Skeletal muscle cell (primary cell): ENCODE measurements at regions not wholly inside any gene's neighbourhood (a gene's known extent, or its start where the extent isn't known, plus 50 kb on each side); places are given as distances from the start of the nearest gene placed in this dataset.

ENCODE experiments used
- DNase-seq: peaks from one replicate; pipeline ENCODE4 v3.0.0-alpha.2; 2010; ENCODE audit warnings: low read depth
- H3K4me3 ChIP-seq: 2 replicates; pipeline ENCODE4 v1.5.1; 2011; ENCODE audit warnings: low read depth, mild to moderate bottlenecking, control low read depth, low read length, moderate library complexity

DNA sequence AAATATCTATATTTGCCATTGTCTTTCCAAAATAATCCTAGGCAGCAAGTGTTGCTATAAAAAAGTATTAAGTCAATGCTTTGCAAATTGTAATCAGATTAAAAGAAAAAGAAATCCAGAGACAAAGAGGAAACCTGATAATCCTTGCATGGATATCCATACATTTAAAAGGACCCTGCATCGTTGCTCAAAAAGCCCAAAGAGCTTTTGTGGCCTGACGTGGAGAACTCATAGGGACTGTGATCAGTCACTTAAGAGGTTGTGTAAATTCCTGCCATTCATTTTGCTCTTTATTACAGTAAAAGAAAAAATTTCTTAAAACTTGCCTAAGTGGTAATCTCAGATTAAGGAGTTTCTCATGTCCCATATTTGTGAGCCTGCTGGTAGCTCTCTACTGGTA lies 392.6 kb downstream of the C12orf75 start:
- no peak overlapping the region for H3K4me3 ChIP-seq
- no peak for DNase-seq

DNA sequence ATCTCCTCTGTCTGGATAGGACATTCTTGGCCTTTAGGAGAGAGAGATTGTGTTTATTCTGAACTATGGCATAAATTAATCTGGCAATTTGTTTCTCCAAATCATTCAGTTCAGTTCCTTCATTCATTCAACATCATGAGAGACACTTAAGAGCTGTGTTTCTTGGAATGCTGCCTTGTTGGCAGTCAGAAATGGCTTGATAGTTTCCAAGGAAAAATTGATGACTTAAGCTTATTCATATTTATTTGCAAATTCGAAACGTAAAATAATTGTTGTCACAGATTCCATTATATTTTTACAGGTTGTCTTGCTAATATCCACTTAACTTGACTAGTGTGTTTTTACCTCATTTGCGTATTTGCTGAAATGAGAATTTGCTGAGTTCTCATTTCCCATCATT lies 393.0 kb downstream of the C12orf75 start:
- no peak for DNase-seq
- no peak overlapping the region for H3K4me3 ChIP-seq

DNA sequence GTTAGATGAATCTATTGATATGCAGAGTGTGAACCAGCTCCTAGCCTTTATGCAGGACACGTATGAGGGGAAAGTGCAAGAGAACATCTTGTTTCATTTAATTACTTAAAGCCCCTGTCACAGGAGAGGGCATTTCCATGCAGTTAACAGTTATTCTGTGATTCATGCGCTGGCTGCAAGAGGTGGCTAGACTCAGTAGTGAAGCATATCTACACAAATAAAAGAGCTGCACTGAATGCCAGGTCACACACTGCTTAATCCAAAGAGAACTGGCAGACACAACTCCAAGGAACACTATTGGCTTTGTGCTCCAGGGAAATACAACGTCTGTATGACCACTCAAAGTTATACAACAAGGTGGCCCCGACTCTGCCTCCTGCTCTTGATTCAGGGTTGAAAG lies 394.1 kb downstream of the C12orf75 start:
- DNase-seq, result no peak
- no peak overlapping the region for H3K4me3 ChIP-seq

DNA sequence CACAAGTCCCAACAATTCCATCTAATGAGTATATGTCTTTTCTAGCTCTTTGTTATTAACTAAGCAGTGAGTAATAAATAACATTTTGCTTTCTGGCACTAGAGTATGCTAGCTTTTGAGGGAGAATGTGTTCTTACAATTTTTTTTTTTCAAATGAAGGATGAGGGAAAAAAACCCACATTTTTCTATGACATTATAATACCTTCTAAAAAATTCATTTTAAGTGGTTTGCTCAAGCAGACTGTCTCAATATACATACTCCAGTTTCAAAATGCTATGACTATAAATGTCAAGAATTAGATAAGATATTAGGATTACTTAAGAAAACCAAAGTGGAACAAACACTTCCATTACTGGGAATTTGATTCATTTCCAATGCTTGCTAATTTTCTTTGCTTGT lies 394.6 kb downstream of the C12orf75 start:
- H3K4me3 ChIP-seq, result no peak overlapping the region
- DNase-seq, result no peak

DNA sequence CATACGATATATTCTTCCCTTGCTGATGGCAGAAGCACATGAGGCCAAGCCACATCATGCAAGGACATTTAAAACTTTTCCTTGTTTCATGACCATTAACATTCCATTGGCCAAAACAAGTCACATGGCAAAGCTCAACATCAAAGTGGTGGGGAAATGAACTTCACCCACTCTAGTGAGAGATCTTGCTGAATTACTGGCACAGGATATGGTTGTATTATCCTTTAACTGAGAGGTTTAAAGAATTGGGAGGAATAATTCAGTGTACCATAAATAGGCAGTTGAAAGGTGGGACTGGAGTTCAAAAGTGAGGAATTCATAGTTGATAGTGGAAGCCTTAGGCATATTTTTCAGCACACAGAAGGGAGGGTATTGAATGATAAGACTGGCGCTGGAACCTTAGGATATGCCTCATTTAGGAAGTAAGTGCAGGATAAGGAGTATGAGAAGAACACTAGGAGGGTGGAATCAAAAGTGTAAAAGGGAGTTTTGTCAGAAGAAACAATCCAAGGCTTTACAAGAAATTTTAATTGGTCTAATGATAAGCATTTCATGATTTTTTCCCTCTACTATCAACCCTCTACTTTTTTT lies 398.8 kb downstream of the C12orf75 start:
- H3K4me3 ChIP-seq, result no peak overlapping the region
- DNase-seq, result no peak

DNA sequence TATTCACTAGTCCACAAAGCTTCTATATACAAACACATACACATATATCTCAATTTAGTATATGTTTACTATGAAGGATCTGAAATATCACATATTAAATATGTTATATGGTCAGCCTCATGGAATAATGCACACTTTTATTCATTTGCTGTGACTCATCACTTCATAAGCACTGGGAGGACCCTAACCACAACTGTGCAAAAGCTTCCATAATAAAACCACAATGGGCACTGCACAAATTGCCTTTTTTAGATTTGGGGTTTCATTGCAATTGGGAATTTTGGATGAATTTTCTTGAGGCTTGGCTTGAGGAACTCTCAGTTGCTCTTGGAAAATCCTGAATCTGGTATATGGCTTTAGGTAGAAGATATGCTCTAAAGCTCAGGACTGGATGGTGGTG lies 399.4 kb downstream of the C12orf75 start:
- no peak for DNase-seq
- H3K4me3 ChIP-seq, result no peak overlapping the region

GRCh38 chr12:105733579-105733978 lies 403.1 kb downstream of the C12orf75 start:
- no peak for DNase-seq
- H3K4me3 ChIP-seq, result no peak overlapping the region

DNA sequence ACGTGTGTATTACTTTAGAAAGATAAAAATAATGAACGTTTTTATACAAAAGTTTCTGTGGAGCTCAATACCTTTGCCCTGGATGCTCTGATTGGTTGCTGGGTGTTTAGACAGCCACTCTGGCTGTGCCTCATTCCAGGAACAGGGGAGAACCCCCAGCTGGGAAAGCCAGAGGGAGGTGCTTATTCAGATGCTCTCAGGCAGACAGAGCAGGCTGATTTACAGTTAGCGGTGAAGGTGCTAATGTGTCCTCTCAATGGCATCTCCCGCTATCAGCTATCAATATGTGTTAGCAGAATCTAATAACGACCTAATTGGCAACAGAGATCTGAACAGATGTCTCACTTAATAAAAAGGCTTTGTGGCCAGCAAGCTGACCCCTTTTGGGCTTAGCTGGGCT lies 402.3 kb downstream of the NUAK1 start:
- DNase-seq, result no peak
- H3K4me3 ChIP-seq, result no peak overlapping the region

DNA sequence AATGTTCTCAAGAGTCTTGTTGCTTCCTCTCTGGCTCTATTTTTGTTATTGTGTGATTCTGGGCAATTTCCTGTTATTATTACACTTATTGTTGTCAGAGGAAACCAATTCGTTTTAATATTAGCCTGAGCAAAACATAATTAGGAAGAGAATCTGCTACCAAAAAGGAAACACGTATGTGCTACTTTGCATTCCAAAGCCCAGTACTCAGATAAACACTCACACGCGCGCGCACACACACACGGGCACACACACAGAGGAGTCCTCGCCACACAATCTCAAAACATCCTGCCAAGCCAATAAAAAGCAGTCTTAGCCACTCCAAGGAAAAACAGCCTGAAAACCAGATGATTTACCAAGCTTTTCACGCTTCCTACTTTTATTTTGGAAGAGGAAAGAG lies 400.7 kb downstream of the NUAK1 start:
- no peak for DNase-seq
- no peak overlapping the region for H3K4me3 ChIP-seq

DNA sequence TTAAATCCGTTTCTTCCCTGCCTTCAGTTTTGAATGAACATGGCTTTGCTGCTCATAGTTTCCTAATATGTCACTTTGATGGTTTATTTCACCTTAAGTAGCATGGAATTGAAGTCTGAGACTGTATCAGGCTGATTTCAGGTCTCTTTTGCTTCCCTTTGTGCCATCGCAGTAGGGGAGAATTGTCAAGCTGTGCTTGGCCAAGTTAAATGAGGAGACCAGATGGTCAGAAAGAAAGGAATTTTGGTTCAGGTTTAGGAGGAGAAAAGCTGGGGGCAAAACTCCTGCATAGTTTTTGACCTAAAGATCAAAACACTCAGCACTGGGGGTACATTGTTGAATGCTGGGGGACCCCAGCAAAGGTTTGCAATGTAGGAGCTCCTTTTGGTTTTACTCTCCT lies 398.4 kb downstream of the NUAK1 start:
- no peak overlapping the region for H3K4me3 ChIP-seq
- DNase-seq, result no peak

- DNase-seq, result peak; percentile 27
- H3K4me3 ChIP-seq, result no peak overlapping the region
These were observed 397.6 kb downstream of the NUAK1 start for GRCh38 chr12:105740970-105741725.

GRCh38 chr12:105741786-105742566 lies 396.8 kb downstream of the NUAK1 start:
- DNase-seq, result peak; percentile 82
- no peak overlapping the region for H3K4me3 ChIP-seq

GRCh38 chr12:105742567-105742874 lies 396.2 kb downstream of the NUAK1 start:
- DNase-seq, result no peak

DNA sequence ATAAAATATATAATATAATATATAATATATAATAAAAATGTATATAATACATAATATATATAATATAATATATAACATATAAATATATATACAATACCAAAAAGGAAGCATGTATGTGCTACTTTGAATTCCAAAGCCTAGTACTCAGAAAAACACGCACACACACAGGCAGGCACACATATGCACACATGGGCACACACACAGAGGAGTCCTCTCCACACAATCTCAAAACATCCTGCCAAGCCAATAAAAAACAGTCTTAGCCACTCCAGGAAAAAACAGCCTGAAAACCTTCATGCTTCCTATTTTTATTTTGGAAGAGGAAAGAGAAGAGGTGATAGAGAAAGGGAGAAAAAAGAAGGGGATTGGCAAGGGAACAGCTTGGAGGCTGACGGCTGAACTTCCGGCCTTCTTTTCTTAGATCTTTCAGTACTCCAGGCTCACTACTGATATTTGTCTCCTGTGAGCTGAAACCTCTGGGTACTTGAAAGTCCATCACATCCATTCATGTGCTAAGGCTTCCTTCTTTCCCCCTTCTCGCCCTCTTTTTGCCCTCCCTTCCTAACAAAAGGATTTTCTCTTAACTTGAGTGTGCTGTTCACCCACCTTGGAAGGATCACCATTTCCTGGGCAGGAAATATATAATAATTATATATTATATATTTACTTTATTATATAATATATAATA lies 394.2 kb downstream of the NUAK1 start:
- no peak overlapping the region for H3K4me3 ChIP-seq
- no peak for DNase-seq

More at GRCh38 chr12:105742567-105742874, 396.2 kb downstream of the NUAK1 start:
- H3K4me3 ChIP-seq, result no peak overlapping the region

DNA sequence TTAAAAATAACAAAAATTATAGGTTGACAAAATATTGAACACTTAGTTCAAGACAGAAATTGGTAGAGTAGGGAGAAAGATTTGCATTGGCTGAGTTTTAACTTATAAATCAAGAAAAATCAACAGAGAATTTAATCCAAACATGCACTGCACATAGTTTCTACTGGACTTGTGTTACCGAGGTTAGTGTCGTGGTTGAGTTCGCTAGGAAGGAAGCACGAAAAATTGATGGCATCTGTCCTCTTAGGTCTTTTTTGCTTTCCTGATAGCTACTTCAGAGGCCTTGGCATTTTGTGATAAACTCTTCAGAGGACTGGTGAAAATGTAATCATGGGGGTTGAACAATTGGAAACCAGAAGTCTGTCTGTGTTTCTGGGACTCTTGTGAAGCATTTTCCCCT lies 392.9 kb downstream of the NUAK1 start:
- no peak overlapping the region for H3K4me3 ChIP-seq
- DNase-seq, result no peak

- no peak overlapping the region for H3K4me3 ChIP-seq
- DNase-seq, result peak; percentile 57
These were observed 389.8 kb downstream of the NUAK1 start for GRCh38 chr12:105748806-105749600.

DNA sequence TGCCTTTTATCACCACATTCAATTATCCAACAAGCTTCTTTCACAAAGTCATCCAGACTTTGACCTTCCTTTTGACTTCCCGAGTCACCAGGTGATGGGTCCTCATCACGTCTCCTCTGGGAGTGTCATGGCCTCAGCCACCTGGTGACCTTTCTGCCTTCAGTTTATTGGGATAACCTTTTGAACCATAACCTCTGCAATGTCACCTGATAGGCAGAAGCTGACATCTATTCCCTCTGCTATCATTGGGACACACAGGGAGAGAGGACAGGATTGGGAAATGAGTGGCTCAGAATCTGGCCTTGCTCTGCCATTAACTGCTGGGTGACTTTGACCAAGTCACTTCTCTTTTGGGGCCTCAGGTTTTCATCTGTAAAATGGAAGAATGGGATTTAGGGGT lies 388.7 kb downstream of the NUAK1 start:
- no peak for DNase-seq
- H3K4me3 ChIP-seq, result no peak overlapping the region

DNA sequence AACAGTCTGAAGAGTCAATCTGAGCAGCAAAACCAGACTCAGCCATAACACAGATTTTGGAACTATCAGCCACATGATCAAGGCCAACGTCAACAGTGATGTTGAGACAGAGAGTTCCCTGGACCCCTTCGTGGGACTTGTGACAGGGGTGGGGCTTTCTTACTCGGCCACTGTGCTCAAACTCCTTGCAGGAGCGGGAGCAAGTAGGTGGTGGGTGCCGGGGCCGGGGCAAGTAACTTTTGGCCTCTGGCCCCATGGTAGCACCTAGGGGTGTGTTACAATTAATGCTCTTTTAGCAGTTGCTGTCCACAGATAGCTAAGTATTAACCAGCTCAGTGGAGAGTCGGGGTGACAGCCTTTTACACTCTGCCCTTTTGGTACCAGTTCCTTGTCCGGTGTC lies 384.4 kb downstream of the NUAK1 start:
- no peak overlapping the region for H3K4me3 ChIP-seq
- no peak for DNase-seq

GRCh38 chr12:105756961-105757360 lies 381.8 kb downstream of the NUAK1 start:
- no peak for DNase-seq
- no peak overlapping the region for H3K4me3 ChIP-seq
